Fibroblast of mammary gland (primary cell): ENCODE measurements at regions not wholly inside any gene's neighbourhood (a gene's known extent, or its start where the extent isn't known, plus 50 kb on each side); places are given as distances from the start of the nearest gene placed in this dataset.

Source experiments
- DNase-seq: peaks from one replicate; pipeline ENCODE4 v3.0.0-alpha.2; 2010; ENCODE audit warnings: low read depth
- H3K4me3 ChIP-seq: 2 replicates; pipeline ENCODE4 v1.5.1; 2011; ENCODE audit warnings: low read depth, mild to moderate bottlenecking, low read length, moderate library complexity; ENCODE audit not compliant: control insufficient read depth
- TF ChIP-seq, protein P1 (sequence below): conservative IDR thresholded peaks from 2 replicates; pipeline ENCODE4 v1.5.1; 2011; ENCODE audit warnings: low read depth, low read length, inconsistent platforms; ENCODE audit not compliant: control insufficient read depth, insufficient read depth

DNA sequence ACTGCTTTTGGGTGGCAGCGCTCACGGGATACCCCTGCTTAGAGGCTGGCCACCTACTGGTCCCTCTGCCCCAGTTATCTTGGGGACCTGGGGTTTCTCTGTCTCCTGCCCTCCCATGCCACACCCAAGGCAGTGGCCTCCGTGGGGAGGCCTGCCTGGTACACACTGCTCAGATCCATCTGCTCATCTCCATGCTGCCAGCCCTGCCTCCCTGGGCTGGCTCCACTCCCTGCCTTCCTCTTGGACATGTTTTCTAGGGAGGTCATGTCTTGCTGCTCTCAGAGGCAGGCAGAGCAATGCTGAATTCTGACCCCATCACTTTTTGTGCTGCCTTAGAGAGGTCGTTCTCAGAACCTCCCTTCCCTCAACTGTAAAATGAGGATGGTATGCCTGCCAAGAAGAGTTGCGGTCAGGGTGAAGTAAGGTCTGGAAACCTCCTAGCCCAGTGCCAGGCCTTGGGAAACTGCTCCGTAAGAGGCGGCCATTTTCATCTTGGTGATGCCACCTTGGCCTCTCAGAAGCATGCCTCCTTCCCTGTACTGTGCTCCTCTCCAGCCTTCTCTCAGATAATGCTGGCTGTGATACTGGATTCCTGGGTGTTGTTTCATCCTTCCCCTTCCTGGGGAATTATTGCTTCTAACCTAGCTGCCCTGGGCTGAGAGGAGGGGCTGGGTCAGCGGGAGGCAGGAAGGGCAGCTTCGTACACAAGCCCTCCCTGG lies 186.4 kb upstream of the ZBED5 start:
- no peak overlapping the region for H3K4me3 ChIP-seq
- no peak for DNase-seq
- TF ChIP-seq, protein P1, sequence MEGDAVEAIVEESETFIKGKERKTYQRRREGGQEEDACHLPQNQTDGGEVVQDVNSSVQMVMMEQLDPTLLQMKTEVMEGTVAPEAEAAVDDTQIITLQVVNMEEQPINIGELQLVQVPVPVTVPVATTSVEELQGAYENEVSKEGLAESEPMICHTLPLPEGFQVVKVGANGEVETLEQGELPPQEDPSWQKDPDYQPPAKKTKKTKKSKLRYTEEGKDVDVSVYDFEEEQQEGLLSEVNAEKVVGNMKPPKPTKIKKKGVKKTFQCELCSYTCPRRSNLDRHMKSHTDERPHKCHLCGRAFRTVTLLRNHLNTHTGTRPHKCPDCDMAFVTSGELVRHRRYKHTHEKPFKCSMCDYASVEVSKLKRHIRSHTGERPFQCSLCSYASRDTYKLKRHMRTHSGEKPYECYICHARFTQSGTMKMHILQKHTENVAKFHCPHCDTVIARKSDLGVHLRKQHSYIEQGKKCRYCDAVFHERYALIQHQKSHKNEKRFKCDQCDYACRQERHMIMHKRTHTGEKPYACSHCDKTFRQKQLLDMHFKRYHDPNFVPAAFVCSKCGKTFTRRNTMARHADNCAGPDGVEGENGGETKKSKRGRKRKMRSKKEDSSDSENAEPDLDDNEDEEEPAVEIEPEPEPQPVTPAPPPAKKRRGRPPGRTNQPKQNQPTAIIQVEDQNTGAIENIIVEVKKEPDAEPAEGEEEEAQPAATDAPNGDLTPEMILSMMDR: no peak

DNA sequence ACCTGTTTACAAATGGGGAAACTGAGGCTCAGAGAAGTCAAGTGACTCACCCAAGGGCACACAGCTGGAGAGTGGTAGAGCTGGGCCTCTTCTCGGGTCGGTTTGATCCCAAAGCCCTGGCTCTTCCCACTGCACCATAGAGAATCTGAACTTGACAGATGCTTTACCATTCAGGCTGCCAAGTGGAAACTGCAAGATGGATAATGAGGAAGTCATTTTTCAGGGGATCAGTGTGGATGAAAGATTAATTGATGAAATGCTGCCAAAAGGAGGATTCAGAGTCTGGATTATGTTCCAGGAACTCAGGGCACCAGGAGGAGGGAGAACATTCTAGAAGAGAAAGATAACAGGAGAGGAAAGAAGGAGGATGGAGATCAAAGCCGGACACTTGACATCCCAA lies 185.9 kb upstream of the ZBED5 start:
- TF ChIP-seq, protein P1: no peak
- H3K4me3 ChIP-seq: no peak overlapping the region
- DNase-seq: no peak

DNA sequence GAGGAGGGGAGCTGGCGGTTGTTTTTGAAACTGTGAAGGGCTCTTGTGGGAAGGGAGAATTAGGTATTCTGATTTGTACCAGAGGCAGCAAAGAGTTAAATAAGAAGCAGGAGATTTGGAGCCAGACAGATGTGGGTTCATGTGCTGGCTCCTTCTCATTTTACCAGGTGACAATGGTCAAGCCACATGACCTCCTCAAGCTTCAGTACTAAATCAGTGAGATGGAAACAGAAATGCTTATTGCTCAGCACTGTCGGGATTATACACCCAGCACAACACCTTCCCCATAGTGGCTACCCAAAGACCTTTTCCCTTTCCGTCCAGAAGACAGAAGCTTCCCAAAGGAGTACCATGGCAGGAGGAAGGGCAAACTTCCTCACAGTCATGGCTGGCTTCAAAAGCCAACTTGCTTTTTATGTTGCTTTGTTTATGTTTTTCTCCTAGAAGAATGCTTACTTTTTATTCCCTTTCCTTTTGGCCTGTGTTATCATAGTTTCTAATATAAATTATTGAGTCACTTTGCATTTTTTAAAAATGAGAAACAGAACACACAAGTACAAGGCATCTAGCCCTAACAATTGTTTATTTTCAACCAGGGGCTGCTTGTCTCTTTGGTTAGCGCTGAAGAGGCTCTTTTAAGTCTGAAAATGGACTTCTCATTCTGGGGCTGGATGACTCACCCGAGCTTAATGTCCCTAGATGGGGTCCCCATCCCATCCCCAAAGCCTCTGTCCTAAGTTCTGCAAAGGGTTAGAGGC lies 181.5 kb upstream of the ZBED5 start:
- TF ChIP-seq, protein P1: no peak
- no peak overlapping the region for H3K4me3 ChIP-seq
- DNase-seq: no peak

DNA sequence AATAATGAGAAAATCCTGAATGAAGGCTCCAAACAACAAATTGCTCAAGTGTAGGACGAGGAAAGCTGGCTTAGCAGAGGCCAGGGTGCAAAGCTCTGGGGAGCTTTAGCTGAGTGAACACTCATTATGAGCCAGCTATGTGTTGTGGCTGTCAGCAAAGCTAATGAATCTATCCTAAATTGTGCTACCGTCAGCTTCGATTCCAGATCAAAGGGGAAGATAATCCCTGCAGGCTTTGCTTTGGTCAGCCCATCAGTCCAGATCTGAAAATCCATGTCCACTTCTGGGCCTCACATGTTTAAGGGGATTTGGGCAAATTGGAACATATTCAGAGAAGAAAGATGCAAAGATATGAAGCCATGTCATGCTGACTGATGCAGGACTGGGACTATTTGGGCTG lies 180.9 kb upstream of the ZBED5 start:
- TF ChIP-seq, protein P1: no peak
- no peak for DNase-seq
- H3K4me3 ChIP-seq: no peak overlapping the region

DNA sequence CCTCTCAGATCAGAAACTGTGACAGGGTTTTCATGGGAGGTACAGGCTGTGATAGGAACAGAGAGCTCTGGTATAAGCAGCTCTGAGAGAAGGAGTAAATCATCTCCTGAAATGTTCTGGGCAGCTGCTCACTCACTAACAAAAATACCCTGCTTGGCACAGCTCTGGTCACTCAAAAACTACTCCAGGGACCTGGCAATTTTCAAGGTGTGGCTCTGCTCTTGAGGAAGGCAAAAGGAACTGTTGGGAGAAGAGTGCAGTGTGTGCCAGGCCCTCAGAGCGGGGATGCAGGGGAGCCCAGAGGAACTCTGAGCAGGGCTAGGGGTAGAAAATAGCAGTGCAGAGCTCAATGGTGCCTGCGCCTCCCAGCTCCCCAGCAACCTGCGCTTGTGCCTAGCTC lies 180.5 kb upstream of the ZBED5 start:
- TF ChIP-seq, protein P1: no peak

DNA sequence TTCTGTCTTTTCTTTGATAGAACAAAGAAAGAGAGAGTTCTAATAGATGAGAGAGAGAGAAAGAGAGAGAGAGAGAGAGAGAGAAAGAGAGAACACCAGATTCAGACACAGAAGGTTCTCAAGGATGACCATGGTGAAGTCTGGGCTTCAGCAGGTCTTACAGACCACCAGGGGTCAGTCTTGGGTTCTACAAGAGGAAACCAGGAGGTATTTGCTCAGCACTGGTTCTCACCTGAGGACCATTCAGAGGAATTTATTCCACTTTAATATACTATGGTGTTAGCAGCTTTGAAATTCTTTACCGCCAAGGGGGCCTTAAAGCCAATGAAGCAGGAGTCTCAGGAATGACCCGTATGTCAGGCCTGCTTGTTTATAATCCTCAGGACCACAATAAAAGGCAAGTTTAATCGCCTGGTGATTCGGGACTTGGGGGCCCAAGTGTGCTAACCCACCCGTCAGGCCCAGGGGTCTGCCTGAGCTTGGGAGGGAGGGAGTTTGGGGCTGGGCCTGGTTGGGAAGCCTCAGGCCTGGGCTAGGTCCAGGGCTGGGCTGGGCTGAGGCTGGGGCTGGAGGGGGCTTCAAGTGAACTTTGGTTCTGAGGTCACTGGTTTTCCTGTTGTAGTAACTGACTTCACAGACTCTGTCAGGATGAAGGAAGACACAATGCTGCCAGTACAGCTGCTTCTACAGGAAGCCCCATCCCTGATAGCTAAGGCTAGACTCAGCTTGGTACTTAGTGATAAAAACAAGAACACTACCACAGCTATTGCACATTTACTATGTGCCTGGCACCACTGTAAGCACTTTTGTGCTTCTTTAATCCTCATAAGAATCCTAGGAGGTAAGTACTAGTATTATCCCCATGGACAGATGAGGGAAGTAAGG lies 179.2 kb upstream of the ZBED5 start:
- TF ChIP-seq, protein P1: peak; percentile 82
- H3K4me3 ChIP-seq: no peak overlapping the region
- peak; percentile 70 for DNase-seq

More for the DNA sequence above, 180.5 kb upstream of the ZBED5 start:
- no peak overlapping the region for H3K4me3 ChIP-seq
- no peak for DNase-seq
